ENCODE measurements at regions not wholly inside any gene's neighbourhood (a gene's known extent, or its start where the extent isn't known, plus 50 kb on each side); places are given as distances from the start of the nearest gene placed in this dataset.

GRCh38 chr16:86872833-86873232 lies 294.5 kb downstream of the FOXL1 start:
- TF ChIP-seq CTCF (IDR thresholded peaks at IDR 0.05; ENCODE audit: poor library complexity): no peak
- TF ChIP-seq EZH2 (IDR thresholded peaks at IDR 0.05; ENCODE audit: borderline replicate concordance): no peak

Data from hepatocyte (in vitro differentiated cells).